Right lobe of liver (tissue), 4 donors: ENCODE measurements at regions not wholly inside any gene's neighbourhood (a gene's known extent, or its start where the extent isn't known, plus 50 kb on each side); places are given as distances from the start of the nearest gene placed in this dataset.

Source experiments
- POLR2A ChIP-seq: fragments of 450-650 bp; IDR thresholded peaks from one replicate; pipeline ENCODE4 v1.6.1; 2017; ENCODE audit warnings: antibody characterized with exemption, mild to moderate bottlenecking
- TF ChIP-seq, protein P1 (sequence below), 4 donors: fragments of 200-600 bp in 3 of 4; fragments of 450-650 bp in 1 of 4; IDR thresholded peaks; one replicate each; pipeline versions ENCODE4 v1.5.1 to v1.8.0; 2016 to 2022; ENCODE audit warnings: antibody characterized with exemption in 4 of 4, mild to moderate bottlenecking in 2 of 4
- donor health status: DM: no; HTN: no; CAD: no.
- donor health status: DM: no; HTN: no; CAD: no.
- donor health status: DM: no; HTN: yes; CAD: no.

DNA sequence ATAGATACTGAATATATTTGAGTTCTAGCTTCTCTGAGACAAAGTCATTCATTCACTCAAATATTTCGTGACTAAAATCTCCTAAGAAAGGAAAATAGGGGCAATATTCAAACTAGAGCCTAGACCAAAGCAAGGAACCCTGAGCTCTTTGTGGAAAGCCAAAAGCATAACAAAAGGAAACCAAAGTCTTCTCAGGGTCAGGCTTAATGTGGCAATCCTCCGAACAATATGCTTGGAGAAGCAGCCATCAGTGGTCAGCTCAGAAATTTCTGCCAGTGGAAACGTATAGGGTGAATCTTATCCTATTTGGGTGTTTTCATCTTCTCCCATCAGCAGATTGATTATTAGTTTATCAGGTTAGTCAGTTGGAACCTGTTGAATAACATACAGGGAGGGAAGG is 151.3 kb upstream of the SLC13A1 start:
- no peak for TF ChIP-seq POLR2A
- TF ChIP-seq, protein P1, sequence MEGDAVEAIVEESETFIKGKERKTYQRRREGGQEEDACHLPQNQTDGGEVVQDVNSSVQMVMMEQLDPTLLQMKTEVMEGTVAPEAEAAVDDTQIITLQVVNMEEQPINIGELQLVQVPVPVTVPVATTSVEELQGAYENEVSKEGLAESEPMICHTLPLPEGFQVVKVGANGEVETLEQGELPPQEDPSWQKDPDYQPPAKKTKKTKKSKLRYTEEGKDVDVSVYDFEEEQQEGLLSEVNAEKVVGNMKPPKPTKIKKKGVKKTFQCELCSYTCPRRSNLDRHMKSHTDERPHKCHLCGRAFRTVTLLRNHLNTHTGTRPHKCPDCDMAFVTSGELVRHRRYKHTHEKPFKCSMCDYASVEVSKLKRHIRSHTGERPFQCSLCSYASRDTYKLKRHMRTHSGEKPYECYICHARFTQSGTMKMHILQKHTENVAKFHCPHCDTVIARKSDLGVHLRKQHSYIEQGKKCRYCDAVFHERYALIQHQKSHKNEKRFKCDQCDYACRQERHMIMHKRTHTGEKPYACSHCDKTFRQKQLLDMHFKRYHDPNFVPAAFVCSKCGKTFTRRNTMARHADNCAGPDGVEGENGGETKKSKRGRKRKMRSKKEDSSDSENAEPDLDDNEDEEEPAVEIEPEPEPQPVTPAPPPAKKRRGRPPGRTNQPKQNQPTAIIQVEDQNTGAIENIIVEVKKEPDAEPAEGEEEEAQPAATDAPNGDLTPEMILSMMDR (IDR thresholded peaks at IDR 0.05), result no peak
